Sciatic nerve (tissue), 2 donors: ENCODE measurements at regions not wholly inside any gene's neighbourhood (a gene's known extent, or its start where the extent isn't known, plus 50 kb on each side); places are given as distances from the start of the nearest gene placed in this dataset.
A peak's percentile ranks its signal among the peaks of the same experiment; 100 is the strongest.

Experiments used
- ATAC-seq: fragments of 200-7000 bp; cut with Tn5 transposase; one replicate; pipeline ENCODE4 v1.9.1; 2020; ENCODE audit warnings: mild to moderate bottlenecking, moderate library complexity
- DNase-seq: peaks from one replicate; pipeline ENCODE4 v3.0.0-alpha.2; 2020; ENCODE audit warnings: low spot score
- intact Hi-C: fragments of 100-400 bp; cut with DNase I; formaldehyde crosslinking; loops from one replicate; pipeline ENCODE4 v1.14.2; 2022
- donor health status: DM: no; HTN: no; CAD: no.
- donor health status: DM: no; HTN: no; CAD: no.

- intact Hi-C loops: no loop called here
- ATAC-seq (no peak), DNase-seq (no peak)
These were observed 92.2 kb upstream of the DAAM1 start for GRCh38 chr14:59096303-59096702.

GRCh38 chr14:59097681-59098080, 90.8 kb upstream of the DAAM1 start:
- DNase-seq: no peak
- intact Hi-C loops: no loop called here

GRCh38 chr14:59098377-59098776, 90.1 kb upstream of the DAAM1 start:
- no peak for ATAC-seq
- intact Hi-C loops: no loop called here

More at GRCh38 chr14:59097681-59098080, 90.8 kb upstream of the DAAM1 start:
- no peak for ATAC-seq

GRCh38 chr14:59100205-59100604, 88.3 kb upstream of the DAAM1 start:
- intact Hi-C loops: no loop called here
- DNase-seq (no peak), ATAC-seq (no peak)

More at GRCh38 chr14:59098377-59098776, 90.1 kb upstream of the DAAM1 start:
- DNase-seq: no peak

- intact Hi-C loops: no loop called here
- no peak for ATAC-seq
These were observed 87.0 kb upstream of the DAAM1 start for GRCh38 chr14:59101476-59101875.

GRCh38 chr14:59103396-59103795, 85.1 kb upstream of the DAAM1 start:
- ATAC-seq (no peak), DNase-seq (no peak)
- intact Hi-C loops: no loop called here

More at GRCh38 chr14:59101476-59101875, 87.0 kb upstream of the DAAM1 start:
- no peak for DNase-seq

GRCh38 chr14:59107819-59108218, 80.6 kb upstream of the DAAM1 start:
- ATAC-seq (no peak), DNase-seq (no peak)
- intact Hi-C loops: no loop called here

GRCh38 chr14:59116984-59117415, 71.5 kb upstream of the DAAM1 start:
- ATAC-seq: no peak
- intact Hi-C loops: no loop called here

GRCh38 chr14:59117754-59118528, 70.5 kb upstream of the DAAM1 start:
- no peak for DNase-seq
- ATAC-seq: no peak
- intact Hi-C loops: no loop called here

More at GRCh38 chr14:59116984-59117415, 71.5 kb upstream of the DAAM1 start:
- DNase-seq: no peak

- DNase-seq: no peak
- no peak for ATAC-seq
- intact Hi-C loops: loop anchor here (5.0 kb wide), 1 partner anchor 336 kb away; no protein-coding TSS in a partner anchor
These were observed 67.5 kb upstream of the DAAM1 start for GRCh38 chr14:59120921-59121320.

- intact Hi-C loops: loop anchor here (5.0 kb wide), 1 partner anchor 334 kb away; no protein-coding TSS in a partner anchor
- no peak for DNase-seq
- ATAC-seq: peak; percentile 39
These were observed 64.9 kb upstream of the DAAM1 start for GRCh38 chr14:59123531-59123930.

- no peak for ATAC-seq
- DNase-seq: no peak
- intact Hi-C loops: loop anchor here (5.0 kb wide), 1 partner anchor 333 kb away; no protein-coding TSS in a partner anchor
These were observed 64.5 kb upstream of the DAAM1 start for GRCh38 chr14:59123975-59124374.

- ATAC-seq (no peak), DNase-seq (no peak)
- intact Hi-C loops: loop anchor here (5.0 kb wide), 1 partner anchor 322 kb away; no protein-coding TSS in a partner anchor
These were observed 63.3 kb upstream of the DAAM1 start for GRCh38 chr14:59125156-59125555.

GRCh38 chr14:59126714-59127436, 61.6 kb upstream of the DAAM1 start:
- ATAC-seq (peak; percentile 90), DNase-seq (no peak)
- intact Hi-C loops: loop anchor here (5.0 kb wide), 1 partner anchor 320 kb away; no protein-coding TSS in a partner anchor

GRCh38 chr14:59127437-59127732, 61.1 kb upstream of the DAAM1 start:
- ATAC-seq (no peak), DNase-seq (no peak)
- intact Hi-C loops: loop anchor here (5.0 kb wide), 1 partner anchor 320 kb away; no protein-coding TSS in a partner anchor

- ATAC-seq: no peak
- DNase-seq: no peak
- intact Hi-C loops: no loop called here
These were observed 58.0 kb upstream of the DAAM1 start for GRCh38 chr14:59130462-59130861.

GRCh38 chr14:59131938-59132795, 56.3 kb upstream of the DAAM1 start:
- intact Hi-C loops: no loop called here
- DNase-seq (no peak), ATAC-seq (no peak)

- intact Hi-C loops: no loop called here
- no peak for ATAC-seq
These were observed 55.5 kb upstream of the DAAM1 start for GRCh38 chr14:59132796-59133494.

GRCh38 chr14:59133709-59134108, 54.8 kb upstream of the DAAM1 start:
- DNase-seq (no peak), ATAC-seq (no peak)
- intact Hi-C loops: no loop called here

More at GRCh38 chr14:59132796-59133494, 55.5 kb upstream of the DAAM1 start:
- no peak for DNase-seq
